Stimulated activated naive CD8-positive, alpha-beta T cell treated with anti-CD3 and anti-CD28 coated beads, Interleukin-15, amount 100 ng/mL, for 72 hours (primary cell): ENCODE measurements at regions not wholly inside any gene's neighbourhood (a gene's known extent, or its start where the extent isn't known, plus 50 kb on each side); places are given as distances from the start of the nearest gene placed in this dataset.
"Not testable (repeated sequence)": the region's sequence is repeated elsewhere in the genome, so short reads cannot be mapped to it uniquely, and the experiment has no call there.

Source experiments
- ATAC-seq: fragments of 150-1000 bp; cut with Tn5 transposase; 2 replicates; pipeline ENCODE4 v1.10.0; 2021; ENCODE audit warnings: mild to moderate bottlenecking, moderate library complexity
- DNase-seq, 2 donors: peaks; one replicate each; pipeline ENCODE4 v3.0.0; 2021 to 2022
- H3K27ac Mint-ChIP-seq, 2 donors: one replicate each; pipeline ENCODE4 v1.8.0; 2022; ENCODE audit warnings: mild to moderate bottlenecking in 2 of 2, mixed read lengths in 2 of 2, moderate library complexity in 2 of 2
- H3K27me3 Mint-ChIP-seq: one replicate; pipeline ENCODE4 v1.8.0; 2022; ENCODE audit warnings: mixed read lengths
- H3K4me1 Mint-ChIP-seq: one replicate; pipeline ENCODE4 v1.8.0; 2022; ENCODE audit warnings: mild to moderate bottlenecking, mixed read lengths
- H3K4me3 Mint-ChIP-seq, 2 donors: one replicate each; pipeline ENCODE4 v1.8.0; 2022; ENCODE audit warnings: mild to moderate bottlenecking in 2 of 2, mixed read lengths in 2 of 2, moderate library complexity in 1 of 2
- H3K9me3 Mint-ChIP-seq, 2 donors: one replicate each; pipeline ENCODE4 v1.8.0; 2022; ENCODE audit warnings: mixed read lengths in 2 of 2

- H3K4me1 Mint-ChIP-seq, result no peaks in the 10 kb centered on the region
Measured at GRCh38 chr5:91955610-91956009, 572.5 kb upstream of the ARRDC3 start.

GRCh38 chr5:91954136-91954535 is 571.0 kb upstream of the ARRDC3 start:
- no peak overlapping the region for H3K27ac Mint-ChIP-seq
- no peaks in the 10 kb centered on the region for H3K4me1 Mint-ChIP-seq
- ATAC-seq (no peak), DNase-seq (no peak)
- H3K4me3 Mint-ChIP-seq, result no peak overlapping the region
- no peaks in the 10 kb centered on the region for H3K27me3 Mint-ChIP-seq
- H3K9me3 Mint-ChIP-seq, result no peaks in the 10 kb centered on the region

More at GRCh38 chr5:91955610-91956009, 572.5 kb upstream of the ARRDC3 start:
- no peak for ATAC-seq
- Mint-ChIP-seq H3K4me3 (no peak overlapping the region), H3K27ac (no peak overlapping the region), H3K27me3 (no peaks in the 10 kb centered on the region), H3K9me3 (no peaks in the 10 kb centered on the region)
- no peak for DNase-seq

- no peak overlapping the region for H3K4me3 Mint-ChIP-seq
- H3K4me1 Mint-ChIP-seq, result peaks cover 4% of the 10 kb centered on the region
- no peaks in the 10 kb centered on the region for H3K27me3 Mint-ChIP-seq
- ATAC-seq, result no peak
- no peaks in the 10 kb centered on the region for H3K9me3 Mint-ChIP-seq
- H3K27ac Mint-ChIP-seq, result no peak overlapping the region
- DNase-seq, result no peak
Measured at GRCh38 chr5:91950328-91950727, 567.2 kb upstream of the ARRDC3 start.

- H3K27me3 Mint-ChIP-seq, result no peaks in the 10 kb centered on the region
- no peaks in the 10 kb centered on the region for H3K9me3 Mint-ChIP-seq
- H3K4me1 Mint-ChIP-seq, result peaks cover 4% of the 10 kb centered on the region
- no peak overlapping the region for H3K4me3 Mint-ChIP-seq
- no peak overlapping the region for H3K27ac Mint-ChIP-seq
- ATAC-seq (no peak), DNase-seq (no peak)
Measured at GRCh38 chr5:91946870-91947269, 563.8 kb upstream of the ARRDC3 start.

- H3K27ac Mint-ChIP-seq, result no peak overlapping the region
- no peaks in the 10 kb centered on the region for H3K9me3 Mint-ChIP-seq
- H3K4me1 Mint-ChIP-seq, result no peaks in the 10 kb centered on the region
- no peak for ATAC-seq
- H3K27me3 Mint-ChIP-seq, result no peaks in the 10 kb centered on the region
- no peak for DNase-seq
- H3K4me3 Mint-ChIP-seq, result no peak overlapping the region
Measured at GRCh38 chr5:91941588-91941987, 558.5 kb upstream of the ARRDC3 start.

GRCh38 chr5:91938441-91938840 is 555.3 kb upstream of the ARRDC3 start:
- Mint-ChIP-seq H3K9me3 (no peaks in the 10 kb centered on the region), H3K27ac (no peak overlapping the region), H3K4me3 (no peak overlapping the region), H3K4me1 (no peaks in the 10 kb centered on the region), H3K27me3 (no peaks in the 10 kb centered on the region)
- DNase-seq (no peak), ATAC-seq (no peak)

- Mint-ChIP-seq H3K9me3 (no peaks in the 10 kb centered on the region), H3K27me3 (no peaks in the 10 kb centered on the region), H3K27ac (no peak overlapping the region), H3K4me1 (no peaks in the 10 kb centered on the region), H3K4me3 (no peak overlapping the region)
- DNase-seq (no peak), ATAC-seq (no peak)
Measured at GRCh38 chr5:91937121-91937520, 554.0 kb upstream of the ARRDC3 start.

- DNase-seq (no peak), ATAC-seq (no peak)
- Mint-ChIP-seq H3K9me3 (no peaks in the 10 kb centered on the region), H3K4me1 (no peaks in the 10 kb centered on the region), H3K27ac (no peak overlapping the region), H3K4me3 (no peak overlapping the region), H3K27me3 (no peaks in the 10 kb centered on the region)
Measured at GRCh38 chr5:91929522-91929817, 546.4 kb upstream of the ARRDC3 start.

- Mint-ChIP-seq H3K27ac (no peak overlapping the region), H3K4me1 (no peaks in the 10 kb centered on the region), H3K9me3 (no peaks in the 10 kb centered on the region), H3K27me3 (no peaks in the 10 kb centered on the region), H3K4me3 (no peak overlapping the region)
- no peak for DNase-seq
- no peak for ATAC-seq
Measured at GRCh38 chr5:91928754-91929521, 545.8 kb upstream of the ARRDC3 start.

GRCh38 chr5:91927439-91927838 is 544.3 kb upstream of the ARRDC3 start:
- DNase-seq (no peak), ATAC-seq (no peak)
- H3K4me3 Mint-ChIP-seq, result no peak overlapping the region
- H3K4me1 Mint-ChIP-seq, result no peaks in the 10 kb centered on the region
- H3K27ac Mint-ChIP-seq, result no peak overlapping the region
- no peaks in the 10 kb centered on the region for H3K9me3 Mint-ChIP-seq
- H3K27me3 Mint-ChIP-seq, result no peaks in the 10 kb centered on the region

GRCh38 chr5:91925249-91925648 is 542.1 kb upstream of the ARRDC3 start:
- H3K27me3 Mint-ChIP-seq, result no peaks in the 10 kb centered on the region
- H3K4me1 Mint-ChIP-seq, result no peaks in the 10 kb centered on the region
- no peak for ATAC-seq
- DNase-seq, result no peak
- no peak overlapping the region for H3K4me3 Mint-ChIP-seq
- no peak overlapping the region for H3K27ac Mint-ChIP-seq
- no peaks in the 10 kb centered on the region for H3K9me3 Mint-ChIP-seq

- H3K27ac Mint-ChIP-seq, H3K4me1 Mint-ChIP-seq, H3K4me3 Mint-ChIP-seq, DNase-seq, H3K27me3 Mint-ChIP-seq, H3K9me3 Mint-ChIP-seq: not testable (repeated sequence)
- peak; percentile 59 for ATAC-seq
Measured at GRCh38 chr5:91917037-91917814, 534.1 kb upstream of the ARRDC3 start.

GRCh38 chr5:91910655-91911054 is 527.5 kb upstream of the ARRDC3 start:
- Mint-ChIP-seq H3K4me1 (no peaks in the 10 kb centered on the region), H3K27ac (no peak overlapping the region), H3K9me3 (no peaks in the 10 kb centered on the region), H3K4me3 (no peak overlapping the region), H3K27me3 (no peaks in the 10 kb centered on the region)
- ATAC-seq (no peak), DNase-seq (no peak)

GRCh38 chr5:91910247-91910646 is 527.1 kb upstream of the ARRDC3 start:
- no peak for DNase-seq
- no peaks in the 10 kb centered on the region for H3K4me1 Mint-ChIP-seq
- H3K27ac Mint-ChIP-seq, result no peak overlapping the region
- H3K27me3 Mint-ChIP-seq, result no peaks in the 10 kb centered on the region
- ATAC-seq, result no peak
- H3K4me3 Mint-ChIP-seq, result no peak overlapping the region
- no peaks in the 10 kb centered on the region for H3K9me3 Mint-ChIP-seq

GRCh38 chr5:91906494-91906893 is 523.4 kb upstream of the ARRDC3 start:
- Mint-ChIP-seq H3K9me3 (peaks cover 5 to 7% of the 10 kb centered on the region in 2 donors), H3K27ac (no peak overlapping the region), H3K4me1 (no peaks in the 10 kb centered on the region), H3K4me3 (no peak overlapping the region), H3K27me3 (no peaks in the 10 kb centered on the region)
- DNase-seq (no peak), ATAC-seq (no peak)

GRCh38 chr5:91906027-91906426 is 522.9 kb upstream of the ARRDC3 start:
- DNase-seq, result no peak
- Mint-ChIP-seq H3K4me1 (no peaks in the 10 kb centered on the region), H3K27me3 (no peaks in the 10 kb centered on the region), H3K9me3 (peaks cover 5 to 7% of the 10 kb centered on the region in 2 donors), H3K27ac (no peak overlapping the region), H3K4me3 (no peak overlapping the region)
- no peak for ATAC-seq
